Spleen (tissue), 7 donors: ENCODE measurements at regions not wholly inside any gene's neighbourhood (a gene's known extent, or its start where the extent isn't known, plus 50 kb on each side); places are given as distances from the start of the nearest gene placed in this dataset.

Experiments used
- POLR2A ChIP-seq, 3 donors: fragments of 450-650 bp; IDR thresholded peaks; one replicate each; pipeline ENCODE4 v1.5.1; 2017; ENCODE audit warnings: antibody characterized with exemption in 3 of 3, mild to moderate bottlenecking in 1 of 3
- POLR2AphosphoS5 ChIP-seq, 3 donors: sonication (generic); formaldehyde crosslinking; IDR thresholded peaks; one replicate each; pipeline ENCODE4 v1.5.1; 2017; ENCODE audit warnings: antibody characterized with exemption in 3 of 3
- TF ChIP-seq, protein P1 (sequence below), 11 experiments: fragments of 200-600 bp in 7 of 11; fragments of 450-650 bp in 4 of 11; sonication (generic) in 4 of 11; IDR thresholded peaks in 8 of 11; conservative IDR thresholded peaks in 3 of 11; 1 replicate in 7 of 11; 2 replicates in 4 of 11; pipeline versions ENCODE4 v1.4.0 to v1.8.0; 2016 to 2021; ENCODE audit warnings: antibody characterized with exemption in 11 of 11, inconsistent platforms in 4 of 11, mild to moderate bottlenecking in 1 of 11
- donor health status: DM: no; HTN: no; CAD: no; lungs with moderate emphysema.
- donor health status: DM: no; HTN: no; CAD: no.
- donor health status: DM: no; HTN: no; CAD: no.

DNA sequence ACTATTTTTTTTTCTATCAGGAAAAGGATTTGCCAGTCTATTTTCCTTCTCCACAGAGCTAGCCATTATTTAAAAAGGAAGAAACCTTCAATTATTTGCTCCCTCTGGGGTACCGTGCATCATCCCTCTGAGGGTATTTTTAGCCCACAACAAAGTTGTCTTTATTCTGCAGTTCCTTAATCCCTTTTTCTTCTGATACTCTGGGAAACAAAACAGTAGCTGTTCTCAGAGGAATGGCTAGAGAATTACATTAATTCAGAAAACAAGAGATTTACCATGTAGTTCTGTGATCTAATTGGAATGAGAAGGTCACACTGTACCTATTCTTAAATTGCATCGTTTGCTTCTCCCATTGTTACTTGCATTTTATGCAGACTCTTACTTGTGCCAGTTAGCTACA is 1056.7 kb downstream of the STIM2 start:
- TF ChIP-seq POLR2A (IDR thresholded peaks at IDR 0.05) (no peak), POLR2AphosphoS5 (IDR thresholded peaks at IDR 0.05) (no peak)
- TF ChIP-seq, protein P1, sequence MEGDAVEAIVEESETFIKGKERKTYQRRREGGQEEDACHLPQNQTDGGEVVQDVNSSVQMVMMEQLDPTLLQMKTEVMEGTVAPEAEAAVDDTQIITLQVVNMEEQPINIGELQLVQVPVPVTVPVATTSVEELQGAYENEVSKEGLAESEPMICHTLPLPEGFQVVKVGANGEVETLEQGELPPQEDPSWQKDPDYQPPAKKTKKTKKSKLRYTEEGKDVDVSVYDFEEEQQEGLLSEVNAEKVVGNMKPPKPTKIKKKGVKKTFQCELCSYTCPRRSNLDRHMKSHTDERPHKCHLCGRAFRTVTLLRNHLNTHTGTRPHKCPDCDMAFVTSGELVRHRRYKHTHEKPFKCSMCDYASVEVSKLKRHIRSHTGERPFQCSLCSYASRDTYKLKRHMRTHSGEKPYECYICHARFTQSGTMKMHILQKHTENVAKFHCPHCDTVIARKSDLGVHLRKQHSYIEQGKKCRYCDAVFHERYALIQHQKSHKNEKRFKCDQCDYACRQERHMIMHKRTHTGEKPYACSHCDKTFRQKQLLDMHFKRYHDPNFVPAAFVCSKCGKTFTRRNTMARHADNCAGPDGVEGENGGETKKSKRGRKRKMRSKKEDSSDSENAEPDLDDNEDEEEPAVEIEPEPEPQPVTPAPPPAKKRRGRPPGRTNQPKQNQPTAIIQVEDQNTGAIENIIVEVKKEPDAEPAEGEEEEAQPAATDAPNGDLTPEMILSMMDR (IDR thresholded peaks at IDR 0.05 in 8 of 11, conservative IDR thresholded peaks at IDR 0.05 in 3 of 11), result no peak
